ENCODE measurements at regions not wholly inside any gene's neighbourhood (a gene's known extent, or its start where the extent isn't known, plus 50 kb on each side); places are given as distances from the start of the nearest gene placed in this dataset.

- no peak for FAIRE-seq
- DNase-seq (ENCODE audit: low spot score), result no peak
Observed at GRCh38 chr9:99362321-99362720, 140.2 kb downstream of the SEC61B start.

- FAIRE-seq, result no peak
- DNase-seq (ENCODE audit: low spot score), result no peak
Observed at GRCh38 chr9:99363509-99363908, 141.4 kb downstream of the SEC61B start.

DNA sequence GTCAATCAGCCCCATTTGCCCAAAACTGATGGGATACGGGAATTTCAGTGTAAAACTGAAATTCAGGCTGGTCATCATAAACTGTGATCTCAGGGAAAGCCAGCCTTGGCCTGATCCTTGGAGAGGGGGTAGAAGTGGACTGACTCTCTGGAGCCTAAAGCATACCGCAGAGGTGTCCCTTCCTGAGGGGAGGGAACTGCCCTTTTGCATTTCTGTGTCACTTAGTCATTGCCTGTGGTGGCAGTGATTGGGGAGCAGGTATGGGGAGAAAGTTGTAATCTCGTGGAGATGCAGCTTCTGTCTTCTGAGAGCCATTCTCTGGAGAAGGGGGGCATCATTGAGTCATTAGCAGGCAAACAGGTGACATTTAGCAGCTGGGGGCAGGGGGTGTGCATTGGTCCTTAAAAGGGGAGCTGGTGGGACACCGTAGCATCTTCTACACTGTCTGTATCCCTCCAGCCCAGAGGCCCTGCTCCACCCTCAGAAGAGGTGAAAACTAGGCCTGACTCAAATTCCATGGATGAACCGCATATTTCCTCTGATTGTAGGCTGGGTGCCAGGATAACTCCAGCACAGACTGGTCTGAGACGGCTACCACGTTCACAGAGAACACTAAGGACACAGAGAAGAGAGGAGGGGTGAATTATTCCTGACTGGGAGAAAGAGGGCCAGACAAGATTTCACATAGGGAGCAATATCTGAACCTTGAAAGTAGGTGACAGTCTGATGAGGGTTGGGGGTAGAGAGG, 143.3 kb downstream of the SEC61B start:
- no peak for FAIRE-seq
- peak; percentile 67 for DNase-seq (ENCODE audit: low spot score)

- no peak for FAIRE-seq
- no peak for DNase-seq (ENCODE audit: low spot score)
Observed at GRCh38 chr9:99366183-99366582, 144.1 kb downstream of the SEC61B start.

- no peak for DNase-seq (ENCODE audit: low spot score)
- FAIRE-seq, result no peak
Observed at GRCh38 chr9:99366621-99367020, 144.5 kb downstream of the SEC61B start.

DNA sequence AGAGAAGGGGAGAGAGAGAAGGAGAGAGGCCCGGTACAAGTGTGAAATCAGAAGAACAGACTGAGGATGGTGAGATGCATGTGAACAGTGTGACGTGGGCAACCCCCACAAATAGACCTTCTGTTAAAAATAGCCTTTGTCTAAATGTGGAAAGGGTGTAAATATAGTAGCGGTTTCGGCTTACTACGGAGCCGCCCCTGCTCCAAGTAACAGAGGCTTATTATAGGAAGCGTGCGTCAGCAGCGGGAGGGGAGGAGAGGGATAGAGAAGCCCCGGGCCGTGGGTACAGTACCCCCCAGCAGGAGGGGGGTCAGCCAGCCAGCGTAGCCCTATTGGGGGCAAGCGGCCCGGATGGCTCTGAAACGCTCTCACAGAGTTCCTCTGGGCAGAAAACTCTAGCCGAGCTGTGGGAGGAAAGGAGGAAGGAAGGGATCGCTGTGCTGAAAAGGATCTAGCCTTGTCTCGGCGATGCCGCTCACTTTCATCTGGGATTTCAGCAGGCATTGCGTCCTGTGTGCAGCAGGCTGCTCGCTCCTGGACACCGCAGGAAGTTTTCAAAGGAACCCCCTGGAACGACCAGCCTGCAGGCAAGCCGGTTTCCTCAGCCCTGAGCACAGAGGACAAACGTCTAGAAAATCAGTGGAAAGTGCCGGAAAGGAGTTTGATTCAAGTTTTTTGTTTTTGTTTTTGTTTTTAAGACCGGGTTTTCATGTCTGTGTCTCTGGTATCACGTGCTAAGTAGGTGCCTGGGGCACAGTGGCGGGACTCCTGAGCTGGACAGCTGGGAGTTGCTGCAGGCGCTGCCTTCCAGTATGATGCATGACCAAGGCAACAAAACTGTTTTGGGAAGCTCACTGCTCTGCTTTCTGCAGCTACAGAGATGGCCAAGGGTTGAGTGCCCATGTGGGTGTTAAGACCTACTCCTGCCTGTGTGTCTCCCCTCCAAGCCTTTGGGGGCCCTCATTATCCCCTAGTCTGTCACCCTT, 146.6 kb downstream of the SEC61B start:
- DNase-seq (ENCODE audit: low spot score), result no peak
- FAIRE-seq, result no peak

DNA sequence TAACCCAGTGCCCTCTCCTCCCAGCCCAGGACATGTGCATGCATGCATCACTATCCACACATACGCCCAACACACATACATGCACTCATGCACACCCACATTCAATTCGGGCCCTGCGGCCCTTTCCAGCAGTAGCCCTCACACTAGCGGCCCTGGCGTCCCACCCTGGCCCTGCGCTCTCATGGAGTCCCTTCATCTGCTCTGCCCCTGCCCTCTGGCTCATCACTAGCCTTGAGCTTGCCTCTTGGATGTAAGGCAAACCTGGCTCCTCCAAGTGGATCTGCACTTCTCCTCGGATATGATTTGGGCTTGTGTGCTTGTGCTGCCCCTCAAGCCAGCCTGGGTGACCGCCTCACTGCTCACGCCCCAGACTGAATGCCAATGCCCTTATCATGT, 147.2 kb downstream of the SEC61B start:
- DNase-seq (ENCODE audit: low spot score) (no peak), FAIRE-seq (no peak)

DNA sequence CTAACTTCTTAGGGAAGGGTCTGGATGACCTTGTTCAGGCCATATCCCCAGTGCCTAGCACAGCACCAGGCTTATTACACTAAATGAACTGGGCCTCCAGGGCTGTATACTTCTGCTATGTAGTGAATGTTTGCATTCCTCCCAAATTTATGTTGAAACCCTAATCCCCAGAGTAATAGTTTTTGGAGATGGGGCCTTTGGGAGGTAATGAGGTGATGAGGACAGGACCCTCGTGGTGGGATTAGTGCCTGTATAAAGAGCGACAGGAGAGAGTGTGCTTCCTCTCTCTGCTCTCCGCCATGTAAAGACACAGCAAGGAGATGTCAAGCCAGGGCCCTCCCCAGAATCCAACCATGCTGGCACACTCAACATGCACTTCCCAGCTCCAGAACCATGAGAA, 148.3 kb downstream of the SEC61B start:
- DNase-seq (ENCODE audit: low spot score) (no peak), FAIRE-seq (no peak)

DNA sequence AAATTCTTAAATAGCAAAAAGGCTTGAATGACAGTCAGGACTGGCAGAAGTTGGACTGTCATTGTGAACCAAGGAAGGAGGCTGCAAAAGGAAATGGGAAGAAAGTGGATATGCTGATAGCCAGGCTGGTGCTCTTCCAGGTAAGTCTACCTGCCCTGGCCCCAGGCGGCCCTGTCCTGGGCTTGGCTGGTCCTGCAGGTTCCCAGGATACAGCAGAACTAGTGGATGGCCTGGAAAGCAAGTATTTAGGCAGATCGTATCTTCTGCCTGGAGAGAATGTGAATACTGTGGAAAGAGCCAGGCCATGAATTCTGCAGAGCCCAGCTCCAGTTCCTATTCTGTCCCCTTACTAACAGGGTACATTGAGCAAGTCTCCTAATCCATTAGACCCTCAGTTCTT, 149.3 kb downstream of the SEC61B start:
- FAIRE-seq, result no peak
- DNase-seq (ENCODE audit: low spot score), result no peak

DNA sequence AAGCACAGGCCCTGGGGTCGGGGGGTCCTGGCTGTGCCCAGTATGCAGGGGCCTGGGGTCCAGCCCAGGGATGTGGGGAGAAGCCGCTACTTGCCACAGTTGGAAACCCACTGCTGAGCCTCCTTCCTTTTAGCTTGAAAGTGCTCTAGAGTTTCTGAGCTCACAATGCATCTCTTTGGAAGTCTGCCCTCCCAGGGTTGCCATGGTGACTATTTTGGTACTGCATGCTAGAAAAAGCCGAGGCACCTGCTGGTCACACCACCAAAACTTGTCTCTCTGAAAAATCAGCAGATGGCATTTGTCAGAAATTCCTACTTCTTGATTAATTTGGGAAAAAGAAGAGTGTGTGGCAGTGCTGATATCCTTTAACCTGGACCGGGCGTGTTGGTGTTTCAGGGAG, 151.8 kb downstream of the SEC61B start:
- FAIRE-seq (no peak), DNase-seq (ENCODE audit: low spot score) (no peak)

GRCh38 chr9:99374793-99375192, 152.7 kb downstream of the SEC61B start:
- no peak for DNase-seq (ENCODE audit: low spot score)
- FAIRE-seq, result no peak

- no peak for DNase-seq (ENCODE audit: low spot score)
- no peak for FAIRE-seq
Observed at GRCh38 chr9:99375481-99375880, 153.4 kb downstream of the SEC61B start.

- FAIRE-seq, result peak; percentile 50
Observed at GRCh38 chr9:99377790-99378775, 156.0 kb downstream of the SEC61B start.

DNA sequence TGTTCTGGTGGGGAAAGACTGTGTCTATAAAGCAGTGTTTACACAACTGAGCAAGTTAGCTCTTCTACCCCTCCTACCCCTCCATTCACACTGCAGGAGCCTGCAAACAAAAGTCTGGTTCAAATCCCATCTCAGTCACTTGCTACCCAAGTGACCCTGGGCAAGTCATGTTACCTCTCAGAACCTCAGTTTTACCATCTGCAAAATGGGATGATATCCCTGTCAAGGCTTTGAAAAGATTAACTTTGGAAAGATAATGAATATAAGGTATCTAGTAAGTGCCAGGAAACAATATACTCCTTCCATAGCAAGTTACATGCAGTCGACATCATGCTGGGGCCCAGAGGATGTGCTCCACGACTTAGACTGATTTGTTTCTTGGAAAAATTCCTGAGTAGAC, 161.5 kb downstream of the SEC61B start:
- FAIRE-seq (no peak), DNase-seq (ENCODE audit: low spot score) (no peak)

More at GRCh38 chr9:99377790-99378775, 156.0 kb downstream of the SEC61B start:
- DNase-seq (ENCODE audit: low spot score), result peak; percentile 27

GRCh38 chr9:99385215-99385614, 163.1 kb downstream of the SEC61B start:
- no peak for DNase-seq (ENCODE audit: low spot score)
- no peak for FAIRE-seq

GRCh38 chr9:99385814-99386279, 163.8 kb downstream of the SEC61B start:
- DNase-seq (ENCODE audit: low spot score) (no peak), FAIRE-seq (no peak)

DNA sequence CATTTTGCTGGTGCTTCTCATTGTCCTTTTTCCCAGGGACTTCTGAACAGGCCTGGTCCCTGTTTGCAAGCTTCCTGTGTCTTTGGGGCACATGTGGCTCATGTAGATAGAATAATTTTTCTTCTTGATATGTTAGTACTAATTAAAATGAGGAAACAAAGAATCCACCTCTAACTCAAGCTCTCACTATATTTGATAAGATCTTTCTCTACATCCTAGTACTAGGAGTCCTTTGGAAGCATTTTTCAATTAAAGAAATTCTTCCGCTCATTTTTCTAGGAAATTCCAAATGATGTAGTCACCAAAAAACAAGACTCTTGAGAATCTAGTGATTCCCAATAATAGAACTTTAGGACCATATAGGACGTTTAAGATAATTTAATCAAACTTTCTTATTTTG, 165.3 kb downstream of the SEC61B start:
- DNase-seq (ENCODE audit: low spot score) (no peak), FAIRE-seq (no peak)

- DNase-seq (ENCODE audit: low spot score), result peak; percentile 26
- FAIRE-seq, result no peak
Observed at GRCh38 chr9:99389087-99390033, 167.3 kb downstream of the SEC61B start.

GRCh38 chr9:99391937-99392594, 170.0 kb downstream of the SEC61B start:
- DNase-seq (ENCODE audit: low spot score) (no peak), FAIRE-seq (no peak)

All from urothelium cell line (cell line).